HG03139 (cell line): ENCODE measurements at regions not wholly inside any gene's neighbourhood (a gene's known extent, or its start where the extent isn't known, plus 50 kb on each side); places are given as distances from the start of the nearest gene placed in this dataset.

Source experiments
- ATAC-seq: cut with Tn5 transposase; IDR thresholded peaks from one replicate; pipeline ENCODE4 v1.9.1; 2021; ENCODE audit not compliant: unreplicated experiment

DNA sequence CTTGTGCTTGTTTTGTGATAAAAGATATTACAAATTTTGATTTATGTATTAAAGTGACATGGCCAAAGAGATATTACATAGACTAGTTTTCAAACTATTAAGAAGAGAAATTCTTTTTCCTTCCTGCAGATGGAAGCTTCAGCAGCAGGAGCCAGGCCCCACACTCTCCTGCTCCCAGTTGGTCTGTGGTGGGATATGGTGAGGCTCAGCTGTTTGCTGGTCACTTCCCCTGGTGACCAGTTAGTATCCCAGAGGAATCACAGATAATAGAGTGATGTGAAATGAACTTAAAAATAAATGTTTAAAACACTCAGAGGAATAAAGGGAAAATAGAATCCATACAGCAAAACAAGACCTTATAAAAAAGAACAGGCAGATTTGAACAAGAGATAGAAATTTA is 154.7 kb downstream of the KTN1 start:
- no peak for ATAC-seq

- no peak for ATAC-seq
Observed at GRCh38 chr14:55739967-55740648, 160.1 kb downstream of the KTN1 start.

DNA sequence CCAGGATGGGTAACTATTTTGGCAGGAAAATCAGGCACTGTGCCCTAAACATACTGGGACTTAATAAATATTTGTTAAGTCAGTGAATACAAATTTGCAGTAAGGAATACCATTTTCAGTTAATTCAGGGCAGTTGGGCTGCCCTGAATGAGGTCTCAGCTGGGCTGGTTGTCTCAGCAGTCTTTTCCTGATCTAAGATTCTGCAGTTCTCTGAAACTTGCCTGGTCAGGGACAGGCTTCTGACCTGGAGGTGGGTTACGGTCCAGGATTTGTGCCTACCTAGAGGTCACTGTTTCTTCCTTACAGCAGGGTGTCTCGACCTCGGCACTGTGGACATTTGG is 160.6 kb downstream of the KTN1 start:
- ATAC-seq = no peak

GRCh38 chr14:55741240-55741639 is 161.2 kb downstream of the KTN1 start:
- ATAC-seq = no peak

GRCh38 chr14:55743551-55743950 is 163.5 kb downstream of the KTN1 start:
- ATAC-seq = no peak

GRCh38 chr14:55744321-55744720 is 164.3 kb downstream of the KTN1 start:
- no peak for ATAC-seq

- no peak for ATAC-seq
Observed at GRCh38 chr14:55745906-55746305, 165.9 kb downstream of the KTN1 start.

GRCh38 chr14:55746558-55746957 is 166.6 kb downstream of the KTN1 start:
- no peak for ATAC-seq

DNA sequence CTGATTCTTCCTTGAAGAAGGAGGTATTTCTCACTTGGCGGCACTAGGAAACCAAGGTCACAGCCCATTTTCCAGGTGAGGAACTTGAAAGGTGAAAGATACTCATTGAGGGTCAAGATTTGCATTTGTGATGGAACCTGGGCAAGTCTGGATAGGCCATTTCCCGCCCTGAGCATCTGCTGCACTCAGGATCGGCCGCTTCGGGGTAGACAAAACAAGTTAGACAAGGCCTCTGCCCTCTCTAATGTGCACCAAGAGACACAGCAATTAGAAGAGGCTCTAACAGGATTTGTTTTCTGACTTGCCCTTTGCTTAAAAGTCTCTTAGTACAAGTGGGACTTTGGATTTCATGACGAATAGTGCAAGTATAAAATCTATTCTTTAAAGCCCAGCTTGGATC is 167.2 kb downstream of the KTN1 start:
- no peak for ATAC-seq

- ATAC-seq = no peak
Observed at GRCh38 chr14:55749201-55749812, 169.3 kb downstream of the KTN1 start.

GRCh38 chr14:55749946-55750345 is 169.9 kb downstream of the KTN1 start:
- ATAC-seq = no peak

DNA sequence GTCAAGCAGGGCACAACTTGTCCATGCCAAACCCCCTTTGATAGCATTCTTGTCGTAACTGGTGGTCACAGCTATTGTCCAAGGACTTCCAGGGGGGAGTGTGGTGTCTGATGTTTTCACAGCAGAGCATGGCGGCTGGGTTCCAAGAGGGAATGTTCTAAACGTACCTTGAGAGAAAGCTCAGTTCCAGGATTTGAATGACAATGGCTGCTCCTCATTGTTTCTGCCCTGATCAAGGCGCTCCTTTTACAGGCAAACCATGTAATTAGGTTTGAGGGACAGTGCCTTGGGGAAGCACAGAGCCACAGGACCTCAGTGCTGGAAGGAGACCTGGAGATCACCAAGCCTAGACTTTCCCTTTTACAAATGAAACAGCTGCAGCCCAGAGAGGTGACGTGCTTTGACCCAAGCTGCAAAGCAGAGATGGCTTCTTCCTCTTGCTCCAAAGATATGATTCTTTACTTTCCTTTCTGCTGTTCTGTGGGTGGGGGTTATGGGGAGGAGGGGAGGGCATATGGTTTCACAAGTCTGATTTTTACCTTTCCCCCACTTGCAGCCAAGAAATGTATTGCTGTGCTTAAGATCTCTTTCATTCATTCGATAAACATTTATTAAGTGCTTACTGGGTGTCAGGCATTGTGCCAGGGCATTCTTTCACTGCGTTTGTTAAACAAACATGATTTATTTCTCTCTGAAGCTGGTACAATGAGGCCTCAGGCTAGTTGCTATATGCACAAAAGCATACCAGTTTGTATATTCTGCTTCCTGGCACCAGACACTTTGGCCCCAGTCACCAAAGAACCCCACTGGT is 172.8 kb downstream of the KTN1 start:
- ATAC-seq = no peak

DNA sequence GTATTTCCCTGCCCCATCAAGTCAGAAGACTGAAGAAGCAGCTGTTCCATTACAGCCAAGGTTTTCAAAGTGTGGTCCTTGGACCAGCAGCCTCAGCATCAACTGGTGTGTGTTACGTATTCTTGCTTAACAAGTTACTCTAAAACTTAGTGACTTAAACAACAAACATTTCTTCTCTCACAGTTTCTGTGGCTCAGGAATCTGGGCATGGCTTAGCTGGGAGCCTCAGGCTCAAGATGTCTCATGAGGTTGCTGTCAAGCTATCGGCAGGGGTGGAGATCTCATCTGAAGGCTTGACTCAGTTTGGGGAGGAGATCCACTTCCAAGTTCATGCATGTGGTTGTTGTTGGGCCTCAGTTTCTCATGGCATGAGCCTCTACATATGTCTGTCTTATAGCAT is 174.5 kb downstream of the KTN1 start:
- ATAC-seq = no peak

- no peak for ATAC-seq
Observed at GRCh38 chr14:55754871-55755270, 174.9 kb downstream of the KTN1 start.

DNA sequence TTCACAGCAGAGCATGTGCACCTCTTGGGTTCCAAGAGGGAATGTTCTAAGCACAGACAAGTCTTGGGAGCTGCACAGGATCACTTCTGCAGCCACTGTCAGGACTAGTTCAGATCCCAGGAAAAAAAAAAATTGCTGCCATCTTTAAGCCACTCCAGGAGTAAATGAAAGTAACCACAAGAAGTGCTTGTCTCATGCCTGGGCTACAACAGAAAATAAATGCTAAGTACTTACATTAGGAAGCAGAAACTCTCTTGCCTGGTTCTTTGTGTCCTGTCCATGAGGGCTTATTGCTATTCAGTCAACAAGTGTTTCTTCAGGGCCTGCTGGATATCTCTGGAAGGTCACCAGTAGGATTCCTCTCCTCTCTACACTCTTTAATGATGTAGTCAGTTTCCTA is 176.1 kb downstream of the KTN1 start:
- no peak for ATAC-seq

GRCh38 chr14:55756557-55756956 is 176.6 kb downstream of the KTN1 start:
- ATAC-seq = no peak

GRCh38 chr14:55758796-55759195 is 178.8 kb downstream of the KTN1 start:
- no peak for ATAC-seq

DNA sequence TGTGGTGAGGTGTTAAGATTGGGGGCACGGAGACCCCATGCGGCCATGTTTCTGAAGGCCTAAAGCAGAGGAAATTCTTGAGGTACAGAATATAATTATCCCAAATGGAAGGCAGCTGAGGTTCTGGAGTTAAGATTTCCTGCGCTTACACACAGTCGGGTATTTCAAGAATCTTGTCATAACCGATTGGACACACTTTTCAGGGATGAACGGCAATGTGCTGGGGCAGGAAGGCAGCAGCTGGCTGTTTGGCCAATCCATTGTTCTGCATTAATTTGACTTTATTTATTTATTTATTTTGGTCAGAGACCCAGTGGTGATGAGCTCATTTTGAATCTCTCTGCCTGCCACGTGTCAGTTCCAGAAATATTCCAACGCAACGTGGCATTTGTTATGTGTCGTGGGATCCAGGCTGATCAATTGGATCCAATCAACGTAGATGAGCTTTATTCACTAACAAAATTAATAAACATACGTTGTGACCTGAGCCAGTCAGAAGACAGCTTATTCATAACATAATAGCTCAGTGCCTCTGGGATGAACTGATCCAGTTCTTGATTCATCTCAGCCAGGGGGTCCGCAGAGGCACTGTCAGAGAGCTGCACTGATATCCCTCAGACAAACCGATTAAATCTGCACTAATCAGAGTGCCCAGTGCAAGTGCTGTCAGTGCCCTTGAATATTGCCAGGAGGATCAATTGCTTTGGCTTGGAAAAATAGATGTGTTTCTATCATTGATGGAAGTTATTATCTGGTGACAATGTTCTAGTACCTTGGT is 181.0 kb downstream of the KTN1 start:
- ATAC-seq = no peak

GRCh38 chr14:55761651-55762050 is 181.6 kb downstream of the KTN1 start:
- ATAC-seq = no peak

- ATAC-seq = no peak
Observed at GRCh38 chr14:55762595-55763232, 182.7 kb downstream of the KTN1 start.

- ATAC-seq = no peak
Observed at GRCh38 chr14:55764784-55765183, 184.8 kb downstream of the KTN1 start.
